T47D (cell line): ENCODE measurements at regions not wholly inside any gene's neighbourhood (a gene's known extent, or its start where the extent isn't known, plus 50 kb on each side); places are given as distances from the start of the nearest gene placed in this dataset.
"Not testable (repeated sequence)": the region's sequence is repeated elsewhere in the genome, so short reads cannot be mapped to it uniquely, and the experiment has no call there.

Source experiments
- DNase-seq, 2 experiments: peaks; one replicate each; pipeline versions ENCODE4 v3.0.0 to v3.0.0-alpha.2; 2011 to 2012; ENCODE audit warnings: low read depth in 1 of 2, low spot score in 1 of 2
- JUND ChIP-seq: IDR thresholded peaks from 2 replicates; pipeline ENCODE4 v1.6.1; 2012; ENCODE audit warnings: low read depth
- in situ Hi-C: cut with HindIII; loops from 2 replicates; pipeline ENCODE4 v1.10.0; 2016; ENCODE audit warnings: low sequenced_read_pairs, low pct_unique_long_range_greater_than_20kb

DNA sequence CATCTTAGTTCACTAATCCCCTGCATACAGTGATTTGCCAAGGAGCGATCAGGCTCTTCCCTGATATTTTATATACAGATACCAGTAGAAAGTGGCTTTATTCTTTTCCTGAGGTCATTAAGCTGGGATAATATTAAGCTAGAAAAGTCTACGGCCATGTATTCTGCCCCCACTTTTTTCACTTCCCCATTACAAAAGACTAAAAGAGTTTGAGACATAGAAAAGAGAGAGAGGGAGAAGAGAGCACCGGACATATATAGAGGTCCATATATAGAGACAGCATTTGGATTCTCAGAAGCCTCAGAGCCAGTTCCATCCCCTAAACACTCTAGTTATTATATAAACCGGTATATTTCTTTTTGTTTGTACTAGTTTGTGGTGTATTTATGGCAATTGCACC is 166.5 kb upstream of the ANKFN1 start:
- in situ Hi-C loops, result no loop called here
- DNase-seq, result no peak
- no peak for TF ChIP-seq JUND

DNA sequence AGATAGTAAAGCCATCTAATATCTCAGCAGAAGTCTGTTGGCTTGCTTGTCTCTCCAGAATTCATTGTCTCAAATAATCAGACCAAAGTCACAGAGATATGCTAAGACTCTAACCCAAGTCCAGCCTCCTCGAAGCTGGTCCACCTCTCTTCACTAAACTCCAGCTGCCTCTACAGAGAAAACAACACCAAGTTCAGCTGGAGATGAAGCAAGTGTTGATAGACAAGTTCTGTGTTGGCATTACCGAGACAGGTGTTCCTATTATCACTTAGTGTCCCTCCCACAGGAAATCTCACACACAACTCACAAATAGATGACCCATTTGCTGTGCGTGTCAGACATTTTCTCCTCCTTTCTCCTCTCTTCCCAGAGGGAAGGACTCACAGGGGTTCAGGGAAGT is 164.4 kb upstream of the ANKFN1 start:
- in situ Hi-C loops, result no loop called here
- no peak for TF ChIP-seq JUND
- no peak for DNase-seq

DNA sequence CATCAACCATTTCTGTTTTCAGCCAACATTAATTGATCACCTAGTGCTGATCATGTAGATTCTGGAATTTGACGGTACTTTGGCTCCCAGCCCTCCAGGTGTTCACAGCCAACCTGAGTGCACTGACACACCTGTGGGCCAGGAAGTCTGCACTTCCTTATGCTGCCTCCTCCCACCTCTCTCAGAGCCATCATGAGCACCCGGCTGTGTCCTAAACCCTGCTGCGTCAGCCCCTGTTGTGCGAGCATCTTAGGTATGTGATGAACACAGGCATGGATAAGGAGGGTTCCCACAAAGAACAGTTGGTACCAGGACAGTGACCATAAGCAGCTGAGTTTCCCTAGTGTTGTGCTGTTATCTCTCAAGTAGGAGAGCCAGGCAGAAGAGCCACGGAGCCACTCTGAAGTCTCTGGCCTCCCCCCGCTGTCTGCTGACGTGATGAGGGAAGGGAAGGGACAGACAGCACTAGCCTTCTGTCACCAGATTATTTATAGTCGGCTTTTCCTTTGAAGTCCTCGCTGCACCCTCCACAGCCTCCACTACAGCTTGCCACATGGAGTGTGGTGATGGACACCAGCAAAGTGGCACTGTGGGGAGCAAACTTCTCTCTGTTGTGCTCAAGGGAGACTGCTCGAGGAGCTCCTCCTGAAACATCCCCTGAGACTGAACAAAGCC is 162.8 kb upstream of the ANKFN1 start:
- in situ Hi-C loops, result no loop called here
- no peak for TF ChIP-seq JUND
- no peak for DNase-seq

DNA sequence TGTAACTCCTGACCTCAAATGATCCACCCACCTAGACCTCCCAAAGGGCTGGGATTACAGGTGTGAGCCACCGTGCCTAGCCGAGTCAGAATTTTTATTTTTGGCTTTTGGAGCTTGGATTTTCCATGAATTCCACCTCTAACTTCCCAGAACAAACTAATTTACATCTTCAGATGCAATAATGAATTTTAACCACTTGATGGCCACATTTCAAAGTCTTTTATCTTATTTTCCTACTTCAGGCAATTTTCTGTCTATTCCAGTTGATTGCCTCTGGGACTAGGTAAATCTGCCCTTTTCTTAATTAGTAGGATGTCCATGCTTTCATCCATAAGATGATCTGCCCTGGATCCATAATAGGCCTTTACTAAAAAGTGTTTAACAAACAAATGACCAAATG is 156.4 kb upstream of the ANKFN1 start:
- TF ChIP-seq JUND, result no peak
- peak in 1 of 2 experiments; percentile 10 for DNase-seq
- in situ Hi-C loops, result no loop called here

DNA sequence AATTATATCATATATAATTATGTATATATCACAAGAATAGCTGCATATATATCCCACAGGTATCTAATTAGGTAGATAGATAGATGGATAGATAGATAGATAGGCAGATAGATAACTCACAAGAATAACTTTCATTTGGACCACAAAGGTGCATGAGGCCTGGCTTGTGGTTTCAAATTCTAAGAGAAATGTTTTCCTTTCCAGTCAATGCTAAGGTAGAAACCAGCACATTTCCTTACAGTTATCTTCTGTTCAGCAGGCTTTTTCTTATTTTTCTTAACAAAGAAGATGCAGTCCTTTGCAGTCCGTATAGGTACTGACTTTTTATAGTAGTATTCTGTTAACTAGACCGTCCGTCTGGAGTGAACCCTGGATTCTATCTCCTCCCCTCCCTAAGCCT is 152.9 kb upstream of the ANKFN1 start:
- no peak for TF ChIP-seq JUND
- in situ Hi-C loops, result no loop called here
- DNase-seq, result no peak

DNA sequence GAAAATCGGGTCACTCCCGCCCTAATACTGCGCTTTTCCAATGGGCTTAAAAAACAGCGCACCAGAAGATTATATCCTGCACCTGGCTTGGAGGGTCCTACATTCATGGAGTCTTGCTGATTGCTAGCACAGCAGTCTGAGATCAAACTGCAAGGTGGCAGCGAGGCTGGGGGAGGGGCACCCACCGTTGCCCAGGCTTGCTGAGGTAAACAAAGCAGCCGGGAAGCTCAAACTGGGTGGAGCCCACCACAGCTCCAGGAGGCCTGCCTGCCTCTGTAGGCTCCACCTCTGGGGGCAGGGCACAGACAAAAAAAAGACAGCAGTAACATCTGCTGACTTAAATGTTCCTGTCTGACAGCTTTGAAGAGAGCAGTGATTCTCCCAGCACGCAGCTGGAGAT is 150.6 kb upstream of the ANKFN1 start:
- in situ Hi-C loops, DNase-seq: not testable (repeated sequence)

DNA sequence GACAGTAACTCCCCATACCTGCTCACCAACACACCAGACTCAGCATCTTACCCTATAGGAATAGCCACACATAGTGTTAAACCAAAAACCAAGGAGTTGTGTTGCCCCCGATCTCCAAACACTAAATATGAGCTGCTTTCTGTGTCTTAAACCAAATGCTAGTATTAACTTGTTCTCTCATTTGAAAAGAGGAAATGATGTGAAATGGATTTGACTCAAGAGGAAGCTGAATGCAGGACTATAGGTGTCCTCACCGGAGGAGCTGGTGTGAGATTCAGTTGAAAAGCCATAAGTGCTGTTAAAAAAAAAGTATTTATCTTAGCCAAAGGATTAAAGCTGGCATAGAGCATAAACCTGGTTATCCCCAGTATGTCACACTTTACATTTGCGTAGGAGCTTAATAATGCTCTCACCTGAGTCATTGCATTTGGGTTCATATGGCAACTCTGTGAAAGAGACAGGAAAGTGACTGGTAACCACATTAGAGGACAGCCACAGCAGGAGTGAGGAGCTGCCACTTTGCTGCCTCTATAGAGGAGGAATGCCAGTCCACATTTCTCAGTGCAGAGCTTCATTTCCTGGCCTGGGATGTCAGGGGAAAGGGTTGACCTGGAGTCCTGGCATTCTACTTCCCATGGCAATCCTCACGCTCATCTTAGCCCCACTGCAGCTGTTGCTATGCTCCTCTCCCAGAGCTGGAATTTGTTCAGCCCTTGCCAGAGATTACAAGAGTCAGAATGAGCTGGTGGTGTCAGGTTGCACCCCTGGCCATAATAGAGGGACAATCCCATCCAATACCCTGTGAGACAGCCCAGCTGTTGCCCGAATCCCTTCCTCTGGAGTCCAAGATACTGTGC is 143.3 kb upstream of the ANKFN1 start:
- in situ Hi-C loops, result no loop called here
- TF ChIP-seq JUND, result no peak
- DNase-seq, result no peak

DNA sequence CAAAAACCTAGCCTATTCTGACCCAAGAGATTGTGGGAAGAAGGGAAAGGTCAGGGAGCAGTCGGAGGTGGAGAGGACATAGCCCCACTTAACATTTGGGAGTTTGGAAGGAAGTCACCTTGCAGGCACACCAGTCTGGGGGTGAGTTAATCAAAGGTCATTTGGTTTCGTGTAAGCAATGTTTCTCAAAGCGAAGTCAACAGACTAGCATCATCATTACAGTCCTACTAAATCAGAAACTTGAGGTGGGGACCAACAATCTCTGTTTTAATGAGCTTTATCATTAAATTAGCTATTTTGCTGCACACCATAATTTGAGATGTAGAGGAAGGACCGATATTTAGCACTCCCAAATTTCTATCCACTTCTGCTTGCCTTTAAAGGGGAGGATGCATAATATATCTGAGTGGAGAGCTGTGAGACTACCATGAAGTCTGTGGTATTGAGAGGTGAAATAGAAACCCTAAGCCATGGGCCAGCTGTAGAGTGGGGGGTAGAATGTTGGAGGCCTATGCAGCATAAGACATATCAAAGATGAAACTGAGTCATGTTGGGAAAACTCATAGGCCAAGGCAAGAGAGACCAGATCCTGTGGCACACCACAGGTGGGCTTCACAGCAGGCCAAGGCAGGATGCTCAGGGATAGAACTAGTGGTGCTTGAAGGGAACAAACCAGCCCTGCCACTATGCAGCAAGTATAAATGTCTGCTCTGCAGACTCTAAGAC is 141.7 kb upstream of the ANKFN1 start:
- in situ Hi-C loops, result no loop called here
- TF ChIP-seq JUND, result no peak
- no peak for DNase-seq

DNA sequence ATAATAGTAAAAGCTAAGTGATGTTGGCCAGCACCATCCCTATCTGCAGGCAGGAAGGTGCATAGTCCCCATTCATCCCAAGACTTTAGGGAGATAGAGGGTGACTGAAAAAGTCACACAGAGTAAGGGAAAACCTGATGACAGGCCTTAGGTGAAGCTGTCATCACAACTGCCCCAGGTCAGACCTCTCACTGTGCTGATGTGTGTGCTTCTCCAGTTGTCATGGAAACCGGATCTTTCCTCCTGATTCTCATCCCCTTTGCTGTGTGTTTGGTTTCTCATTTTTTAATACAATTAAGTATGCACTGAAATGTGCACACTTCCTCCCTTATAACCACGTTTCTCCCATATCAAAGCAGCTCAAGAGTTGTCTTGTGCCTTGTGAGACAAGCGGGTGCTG is 135.1 kb upstream of the ANKFN1 start:
- in situ Hi-C loops, result no loop called here
- no peak for TF ChIP-seq JUND
- no peak for DNase-seq

DNA sequence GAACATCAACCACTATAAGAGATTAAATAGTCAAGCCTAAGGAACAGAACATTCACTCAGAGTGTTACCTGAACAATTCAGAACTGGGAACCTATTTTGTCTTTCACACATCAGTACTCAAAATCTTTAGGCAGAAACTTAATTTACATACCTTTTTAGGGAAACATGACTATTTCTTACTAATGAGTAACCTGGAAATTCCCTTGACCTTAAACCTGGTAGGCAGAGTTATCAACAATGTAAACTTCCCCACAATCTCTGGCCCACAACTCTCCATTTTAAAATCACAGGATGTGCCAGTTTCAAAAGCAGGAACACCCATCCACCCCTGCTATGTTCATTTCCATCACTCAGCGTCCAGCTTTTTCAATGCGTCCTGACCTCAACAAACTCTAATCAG is 132.9 kb upstream of the ANKFN1 start:
- TF ChIP-seq JUND, result no peak
- in situ Hi-C loops, result no loop called here
- no peak for DNase-seq

DNA sequence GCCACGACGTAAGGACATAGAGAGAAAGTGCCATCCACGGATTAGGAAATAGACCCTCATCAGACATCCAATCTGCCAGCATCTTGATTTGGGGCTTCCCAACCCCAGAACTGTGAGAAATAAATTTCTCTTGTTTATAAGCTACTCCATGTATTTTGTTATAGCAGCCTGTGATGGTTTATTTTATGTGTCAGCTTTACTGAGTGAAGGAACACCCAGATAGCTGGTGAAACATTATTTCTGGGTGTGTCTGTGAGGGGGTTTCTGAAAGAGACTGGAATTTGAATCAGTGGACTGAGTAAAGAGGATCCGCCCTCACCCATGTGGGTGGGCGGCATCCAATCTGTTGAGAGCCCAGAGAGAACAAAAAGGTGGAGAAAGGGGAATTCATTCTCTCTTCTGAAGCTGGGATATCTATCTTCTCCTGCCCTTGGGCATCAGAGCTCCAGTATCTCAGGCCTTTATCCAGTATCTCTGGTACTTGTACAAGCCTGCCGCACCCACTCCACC is 131.5 kb upstream of the ANKFN1 start:
- DNase-seq, result no peak
- in situ Hi-C loops, result no loop called here
- no peak for TF ChIP-seq JUND

DNA sequence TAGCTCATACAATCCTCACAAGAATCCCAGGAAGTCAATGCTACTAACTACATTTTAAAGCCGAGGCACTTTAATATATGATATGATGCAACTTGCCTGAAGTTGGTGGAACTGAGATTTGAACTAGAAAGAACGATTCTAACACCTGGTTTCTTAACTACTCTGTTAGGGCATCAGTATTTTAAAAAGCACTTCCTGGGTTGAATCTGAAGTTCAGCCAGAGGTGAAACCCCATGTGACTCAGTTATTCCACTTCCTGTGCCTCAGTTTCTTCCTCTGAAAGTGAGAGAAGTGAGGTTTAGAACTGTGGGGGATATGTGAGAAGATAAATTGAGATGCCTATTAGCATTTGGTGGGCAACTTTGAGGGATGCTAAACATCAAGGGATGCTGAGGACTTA is 129.4 kb upstream of the ANKFN1 start:
- no peak for DNase-seq
- no peak for TF ChIP-seq JUND
- in situ Hi-C loops, result no loop called here

DNA sequence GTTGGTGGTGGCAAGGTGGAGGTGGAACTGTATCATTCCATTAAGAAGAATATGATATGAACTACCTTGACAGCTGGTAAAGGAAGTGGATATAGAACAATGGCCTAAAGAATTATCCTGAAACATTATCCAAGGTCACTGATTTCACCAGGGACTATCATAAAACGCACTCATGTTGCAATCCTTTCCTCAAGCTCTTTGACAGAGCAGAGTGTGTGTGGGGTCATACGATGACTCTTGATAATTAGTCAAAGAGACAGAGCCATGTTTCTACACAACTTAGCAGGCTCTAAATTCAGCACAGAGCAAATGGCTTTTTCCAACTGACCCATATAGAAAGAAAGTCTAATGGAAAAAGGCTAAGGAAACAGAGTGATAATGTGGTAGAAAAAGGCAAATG is 126.4 kb upstream of the ANKFN1 start:
- in situ Hi-C loops, result no loop called here
- no peak for TF ChIP-seq JUND
- DNase-seq, result no peak
